Activated CD8-positive, alpha-beta memory T cell treated with anti-CD3 and anti-CD28 coated beads for 36 hours (primary cell): ENCODE measurements at regions not wholly inside any gene's neighbourhood (a gene's known extent, or its start where the extent isn't known, plus 50 kb on each side); places are given as distances from the start of the nearest gene placed in this dataset.
"Not testable (repeated sequence)": the region's sequence is repeated elsewhere in the genome, so short reads cannot be mapped to it uniquely, and the experiment has no call there.

Source experiments
- CTCF ChIA-PET: fragments of 350-600 bp; sonication (Branson Sonifier 250); formaldehyde crosslinking; loops from one replicate; lab custom pipeline; 2021; ENCODE audit warnings: antibody characterized with exemption; lab: Charles Lee
- POLR2A ChIA-PET: fragments of 350-600 bp; sonication (Branson Sonifier 250); formaldehyde crosslinking; loops from one replicate; lab custom pipeline; 2021; ENCODE audit warnings: antibody characterized with exemption; lab: Charles Lee

GRCh38 chr12:92404921-92405320 is 259.3 kb upstream of the BTG1 start:
- ChIA-PET CTCF (interaction anchor here (0.6 kb wide), 1 partner anchor 261 kb away, joined by 4 read pairs; no protein-coding TSS in a partner anchor), POLR2A (interaction anchor here (1.5 to 3.8 kb wide), 2 partner anchors 99 to 260 kb away, joined by 5 to 30 read pairs; partner anchors contain the start of gene BTG1)

- ChIA-PET CTCF (interaction anchor here (1.1 to 1.3 kb wide), 2 partner anchors 41 to 261 kb away, joined by 3 to 6 read pairs; no protein-coding TSS in a partner anchor), POLR2A (interaction anchor here (0.6 to 3.8 kb wide), 4 partner anchors 99 to 267 kb away, joined by 5 to 30 read pairs (median 5); partner anchors contain the start of gene BTG1)
Measured at GRCh38 chr12:92404259-92404894, 258.7 kb upstream of the BTG1 start.

GRCh38 chr12:92403210-92404175 is 257.8 kb upstream of the BTG1 start:
- ChIA-PET POLR2A (interaction anchor here (0.6 to 3.8 kb wide), 4 partner anchors 100 to 266 kb away, joined by 5 to 30 read pairs (median 5); partner anchors contain the start of gene BTG1), CTCF (interaction anchor here (0.8 to 1.3 kb wide), 3 partner anchors 40 to 260 kb away, joined by 3 to 6 read pairs (median 3); no protein-coding TSS in a partner anchor)

GRCh38 chr12:92402415-92402814 is 256.8 kb upstream of the BTG1 start:
- ChIA-PET CTCF (no interaction called here), POLR2A (interaction anchor here (0.7 kb wide), 1 partner anchor 527 kb away, joined by 3 read pairs; no protein-coding TSS in a partner anchor)

- POLR2A ChIA-PET = interaction anchor here (0.6 kb wide), 1 partner anchor 48 kb away, joined by 4 read pairs; no protein-coding TSS in a partner anchor
- CTCF ChIA-PET = no interaction called here
Measured at GRCh38 chr12:92400006-92400405, 254.4 kb upstream of the BTG1 start.

GRCh38 chr12:92398565-92399309 is 253.1 kb upstream of the BTG1 start:
- CTCF ChIA-PET = no interaction called here
- POLR2A ChIA-PET = interaction anchor here (0.6 to 1.2 kb wide), 2 partner anchors 34 to 254 kb away, joined by 3 to 5 read pairs; no protein-coding TSS in a partner anchor

GRCh38 chr12:92396647-92397252 is 251.1 kb upstream of the BTG1 start:
- CTCF ChIA-PET = no interaction called here
- POLR2A ChIA-PET = no interaction called here

- ChIA-PET POLR2A (no interaction called here), CTCF (no interaction called here)
Measured at GRCh38 chr12:92395322-92395721, 249.7 kb upstream of the BTG1 start.

- ChIA-PET CTCF (no interaction called here), POLR2A (no interaction called here)
Measured at GRCh38 chr12:92394895-92395294, 249.2 kb upstream of the BTG1 start.

GRCh38 chr12:92393504-92393903 is 247.9 kb upstream of the BTG1 start:
- POLR2A ChIA-PET = no interaction called here
- CTCF ChIA-PET = no interaction called here

GRCh38 chr12:92391726-92392125 is 246.1 kb upstream of the BTG1 start:
- POLR2A ChIA-PET, CTCF ChIA-PET: not testable (repeated sequence)

- ChIA-PET POLR2A (no interaction called here), CTCF (no interaction called here)
Measured at GRCh38 chr12:92389466-92389865, 243.8 kb upstream of the BTG1 start.

GRCh38 chr12:92385296-92385695 is 239.7 kb upstream of the BTG1 start:
- POLR2A ChIA-PET = no interaction called here
- CTCF ChIA-PET = no interaction called here

GRCh38 chr12:92384571-92384970 is 238.9 kb upstream of the BTG1 start:
- POLR2A ChIA-PET = no interaction called here

GRCh38 chr12:92382383-92382878 is 236.8 kb upstream of the BTG1 start:
- ChIA-PET CTCF (no interaction called here), POLR2A (no interaction called here)

More at GRCh38 chr12:92384571-92384970, 238.9 kb upstream of the BTG1 start:
- CTCF ChIA-PET = no interaction called here

GRCh38 chr12:92381856-92382255 is 236.2 kb upstream of the BTG1 start:
- ChIA-PET POLR2A (no interaction called here), CTCF (no interaction called here)

GRCh38 chr12:92378682-92379479 is 233.2 kb upstream of the BTG1 start:
- ChIA-PET CTCF (no interaction called here), POLR2A (interaction anchor here (0.6 kb wide), 1 partner anchor 105 kb away, joined by 3 read pairs; no protein-coding TSS in a partner anchor)

- POLR2A ChIA-PET, CTCF ChIA-PET: not testable (repeated sequence)
Measured at GRCh38 chr12:92375504-92375903, 229.9 kb upstream of the BTG1 start.
